VCaP (cell line): ENCODE measurements at regions not wholly inside any gene's neighbourhood (a gene's known extent, or its start where the extent isn't known, plus 50 kb on each side); places are given as distances from the start of the nearest gene placed in this dataset.

Experiments
- H3K27ac ChIP-seq: fragments of 450-650 bp; 2 replicates; pipeline ENCODE4 v1.5.1; 2017
- CTCF ChIP-seq: fragments of 450-650 bp; conservative IDR thresholded peaks from 2 replicates; pipeline ENCODE4 v1.5.1; 2017; ENCODE audit warnings: mild to moderate bottlenecking, moderate library complexity

DNA sequence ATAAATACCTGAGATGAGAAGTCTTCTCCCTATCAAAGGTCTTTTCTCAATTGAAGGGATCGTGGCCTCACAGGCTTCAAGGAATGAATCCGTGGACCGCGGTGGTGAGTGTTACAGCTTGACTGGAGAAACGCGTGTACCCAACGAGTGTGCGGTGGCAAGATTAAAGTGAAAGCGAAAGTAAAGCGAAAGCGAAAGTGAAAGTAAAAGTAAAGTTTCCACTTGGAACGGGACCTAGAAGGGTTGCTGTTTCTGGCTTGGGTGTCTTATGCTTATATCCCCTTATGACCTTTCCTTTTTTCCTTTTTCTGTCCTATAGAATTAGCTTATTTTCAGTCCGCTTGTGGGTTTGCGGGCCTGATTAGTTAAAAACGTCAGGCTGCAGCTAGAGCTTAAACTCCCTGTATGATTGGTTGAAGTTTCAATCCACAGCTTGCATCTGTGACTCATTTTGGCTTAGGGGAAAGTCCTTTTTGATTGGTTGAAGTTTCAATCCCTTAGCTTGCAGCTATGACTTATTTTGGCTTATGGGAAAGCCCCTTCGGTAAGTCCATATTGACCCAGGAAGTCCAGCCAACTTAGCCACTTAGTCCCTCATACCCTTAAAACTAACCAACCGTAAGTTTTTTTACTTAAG, 924.3 kb upstream of the CDH10 start:
- H3K27ac ChIP-seq, result no peak overlapping the region
- TF ChIP-seq CTCF, result no peak

DNA sequence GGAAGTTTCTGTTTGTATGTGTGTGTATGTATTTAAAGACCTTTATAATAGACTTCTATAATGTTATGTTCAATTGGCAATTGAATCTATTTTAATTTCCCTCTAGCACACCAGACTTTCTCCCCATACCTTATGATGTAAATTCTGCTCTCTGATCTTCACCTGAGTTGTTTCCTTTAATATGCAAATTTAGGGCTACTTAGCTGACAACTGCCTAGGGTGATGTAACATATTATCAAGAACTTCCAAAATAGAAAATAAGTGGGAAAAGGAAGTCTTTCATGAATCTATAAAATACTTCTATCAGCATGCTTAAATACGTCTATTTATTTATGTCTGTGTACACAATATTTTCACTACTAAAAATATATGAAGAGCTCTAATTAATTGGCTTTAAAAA, 923.5 kb upstream of the CDH10 start:
- H3K27ac ChIP-seq, result no peak overlapping the region
- no peak for TF ChIP-seq CTCF

DNA sequence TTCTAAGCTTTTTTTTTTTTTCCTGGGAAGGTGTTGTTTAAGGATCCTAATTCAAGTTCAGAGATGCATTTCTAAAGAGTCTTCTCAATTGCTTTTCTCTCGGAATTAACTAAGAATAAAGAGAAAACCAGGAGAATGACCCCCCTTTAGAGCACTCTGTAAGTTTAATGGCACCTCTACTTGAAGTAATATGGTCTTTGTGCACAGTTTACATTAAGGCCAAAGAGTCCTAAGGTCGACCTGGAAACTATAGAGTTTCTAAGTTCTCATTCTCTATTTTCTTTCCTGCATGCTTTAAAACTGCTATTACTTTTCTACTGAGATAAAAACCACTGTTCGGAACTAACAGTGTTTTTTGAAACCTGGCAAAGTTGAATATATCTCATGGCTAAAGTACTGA, 923.1 kb upstream of the CDH10 start:
- no peak overlapping the region for H3K27ac ChIP-seq
- TF ChIP-seq CTCF, result no peak

- TF ChIP-seq CTCF, result no peak
Measured at GRCh38 chr5:25562656-25563055, 917.9 kb upstream of the CDH10 start.

DNA sequence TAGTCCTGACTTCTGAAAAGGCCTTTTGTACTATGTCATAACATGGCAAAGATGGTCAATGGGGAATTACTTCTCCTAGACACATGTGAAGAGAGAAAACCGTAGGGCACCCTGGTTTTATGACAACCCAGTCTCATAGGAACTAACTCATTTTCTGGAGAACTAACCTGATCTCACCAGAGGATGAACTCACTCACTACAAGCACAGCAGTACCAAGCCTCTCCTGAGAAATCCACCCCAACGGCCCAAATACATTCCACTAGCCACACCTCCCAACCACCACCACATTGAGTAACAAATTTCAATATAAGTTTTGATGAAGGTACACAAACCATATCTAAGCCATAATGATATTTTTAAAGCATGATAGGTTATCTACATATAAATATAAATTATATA, 909.3 kb upstream of the CDH10 start:
- no peak for TF ChIP-seq CTCF

More at GRCh38 chr5:25562656-25563055, 917.9 kb upstream of the CDH10 start:
- no peak overlapping the region for H3K27ac ChIP-seq

GRCh38 chr5:25552871-25553481, 908.2 kb upstream of the CDH10 start:
- TF ChIP-seq CTCF, result no peak
- H3K27ac ChIP-seq, result no peak overlapping the region

More for the DNA sequence above, 909.3 kb upstream of the CDH10 start:
- H3K27ac ChIP-seq, result no peak overlapping the region

DNA sequence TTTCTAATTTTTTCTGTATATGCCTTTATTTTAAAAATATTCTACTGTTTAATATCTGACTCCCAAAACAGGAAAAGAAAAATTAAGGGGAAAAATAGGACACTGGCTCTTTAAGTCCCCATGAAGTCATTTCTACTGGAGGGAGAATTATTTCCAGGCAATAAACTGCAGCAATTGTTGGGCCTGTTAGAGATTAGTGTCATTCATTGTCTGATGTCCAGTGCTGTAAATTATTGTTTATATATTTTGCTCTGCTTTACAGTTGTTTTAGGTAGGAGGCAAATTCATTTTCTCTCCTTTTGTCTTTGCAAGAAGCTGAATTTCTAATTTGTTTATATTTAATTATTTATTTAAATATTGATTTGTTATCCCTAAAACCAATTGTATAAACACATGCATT, 906.0 kb upstream of the CDH10 start:
- no peak overlapping the region for H3K27ac ChIP-seq
- TF ChIP-seq CTCF, result no peak
